SK-N-SH treated with all-trans-retinoic acid at 6 μM for 48 hours (cell line): ENCODE measurements at regions not wholly inside any gene's neighbourhood (a gene's known extent, or its start where the extent isn't known, plus 50 kb on each side); places are given as distances from the start of the nearest gene placed in this dataset.

Experiments
- ATAC-seq: fragments of 200-7000 bp; cut with Tn5 transposase; 3 replicates; pipeline ENCODE4 v1.9.1; 2020; ENCODE audit warnings: mild to moderate bottlenecking, moderate library complexity
- ARNTL ChIP-seq: fragments of 450-650 bp; formaldehyde crosslinking; IDR thresholded peaks from 2 replicates; pipeline ENCODE4 v1.5.0; 2020; ENCODE audit warnings: low read depth, mild to moderate bottlenecking, moderate library complexity, borderline replicate concordance
- BACH2 ChIP-seq: fragments of 250-450 bp; sonication (Bioruptor Pico); IDR thresholded peaks from 2 replicates; pipeline ENCODE4 v1.9.0; 2021; ENCODE audit warnings: mild to moderate bottlenecking, borderline replicate concordance
- CREB5 ChIP-seq: fragments of 250-450 bp; sonication (Bioruptor Pico); IDR thresholded peaks from 2 replicates; pipeline ENCODE4 v1.5.1; 2020; ENCODE audit warnings: low read depth, mild to moderate bottlenecking, moderate library complexity
- CSRNP3 ChIP-seq: fragments of 250-450 bp; sonication (Bioruptor Pico); IDR thresholded peaks from 2 replicates; pipeline ENCODE4 v1.5.1; 2021; ENCODE audit warnings: mild to moderate bottlenecking, moderate library complexity
- ESRRG ChIP-seq: fragments of 250-450 bp; sonication (Bioruptor Pico); IDR thresholded peaks from 2 replicates; pipeline ENCODE4 v1.6.1; 2021; ENCODE audit warnings: mild to moderate bottlenecking
- ISL1 ChIP-seq: fragments of 250-450 bp; sonication (Bioruptor Pico); IDR thresholded peaks from 2 replicates; pipeline ENCODE4 v2.1.2; 2022; ENCODE audit warnings: mild to moderate bottlenecking, moderate library complexity
- OSR1 ChIP-seq: fragments of 250-450 bp; sonication (Bioruptor Pico); IDR thresholded peaks from 2 replicates; pipeline ENCODE4 v1.8.0; 2022; ENCODE audit warnings: moderate library complexity, mild to moderate bottlenecking, inconsistent platforms
- POU6F1 ChIP-seq: fragments of 250-450 bp; sonication (Bioruptor Pico); IDR thresholded peaks from 2 replicates; pipeline ENCODE4 v1.8.0; 2021; ENCODE audit warnings: low read depth, mild to moderate bottlenecking, moderate library complexity, borderline replicate concordance
- PPARA ChIP-seq: fragments of 250-450 bp; sonication (Bioruptor Pico); IDR thresholded peaks from 2 replicates; pipeline ENCODE4 v1.5.0; 2020; ENCODE audit warnings: mild to moderate bottlenecking, borderline replicate concordance
- TOX ChIP-seq: fragments of 250-450 bp; sonication (Bioruptor Pico); IDR thresholded peaks from 2 replicates; pipeline ENCODE4 v1.8.0; 2021; ENCODE audit warnings: mild to moderate bottlenecking, moderate library complexity, borderline replicate concordance
- TSHZ2 ChIP-seq: fragments of 250-450 bp; sonication (Bioruptor Pico); IDR thresholded peaks from 2 replicates; pipeline ENCODE4 v1.5.0; 2020; ENCODE audit warnings: mild to moderate bottlenecking, moderate library complexity
- ZC3H10 ChIP-seq: fragments of 250-450 bp; sonication (Bioruptor Pico); IDR thresholded peaks from 2 replicates; pipeline ENCODE4 v1.5.1; 2021; ENCODE audit warnings: mild to moderate bottlenecking, moderate library complexity
- ZFP3 ChIP-seq: fragments of 250-450 bp; sonication (Bioruptor Pico); IDR thresholded peaks from 2 replicates; pipeline ENCODE4 v1.5.0; 2020; ENCODE audit warnings: mild to moderate bottlenecking, moderate library complexity
- ZFP30 ChIP-seq: fragments of 450-650 bp; formaldehyde crosslinking; IDR thresholded peaks from 2 replicates; pipeline ENCODE4 v1.5.0; 2022; ENCODE audit warnings: mild to moderate bottlenecking, moderate library complexity
- ZNF70 ChIP-seq: fragments of 450-650 bp; formaldehyde crosslinking; IDR thresholded peaks from 2 replicates; pipeline ENCODE4 v1.5.0; 2020; ENCODE audit warnings: mild to moderate bottlenecking, moderate library complexity
- ZNF8 ChIP-seq: fragments of 450-650 bp; formaldehyde crosslinking; IDR thresholded peaks from 2 replicates; pipeline ENCODE4 v1.5.0; 2020; ENCODE audit warnings: mild to moderate bottlenecking, moderate library complexity

DNA sequence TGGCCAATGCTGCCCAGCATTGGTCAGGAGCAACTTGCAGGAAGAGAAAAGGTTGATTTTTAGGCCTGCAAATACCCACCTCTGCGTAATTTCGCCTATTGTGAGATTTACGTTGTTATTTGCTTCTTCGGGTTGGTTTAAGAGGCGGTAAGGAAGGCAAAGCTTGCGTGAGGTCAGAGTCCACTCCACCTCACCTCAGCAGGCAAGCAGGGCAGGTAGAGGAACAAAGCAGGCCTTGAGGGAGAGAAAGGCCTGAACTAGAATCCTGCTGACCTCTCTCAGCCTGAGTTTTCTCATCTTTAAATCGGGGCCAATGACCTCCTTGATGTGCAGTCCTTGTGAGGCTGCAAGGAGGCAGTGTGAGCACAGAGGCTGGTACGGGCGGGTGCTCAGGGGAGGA lies 239.1 kb downstream of the CDC5L start:
- TF ChIP-seq CSRNP3 (CRISPR knock-in tag): no peak
- TF ChIP-seq TOX (CRISPR knock-in tag): no peak
- no peak for TF ChIP-seq POU6F1 (CRISPR knock-in tag)
- TF ChIP-seq ARNTL (CRISPR knock-in tag): no peak
- no peak for TF ChIP-seq ISL1
- TF ChIP-seq ESRRG: no peak
- TF ChIP-seq CREB5 (CRISPR knock-in tag): no peak
- no peak for TF ChIP-seq ZC3H10 (CRISPR knock-in tag)
- TF ChIP-seq ZNF70 (CRISPR knock-in tag): no peak
- no peak for ATAC-seq

DNA sequence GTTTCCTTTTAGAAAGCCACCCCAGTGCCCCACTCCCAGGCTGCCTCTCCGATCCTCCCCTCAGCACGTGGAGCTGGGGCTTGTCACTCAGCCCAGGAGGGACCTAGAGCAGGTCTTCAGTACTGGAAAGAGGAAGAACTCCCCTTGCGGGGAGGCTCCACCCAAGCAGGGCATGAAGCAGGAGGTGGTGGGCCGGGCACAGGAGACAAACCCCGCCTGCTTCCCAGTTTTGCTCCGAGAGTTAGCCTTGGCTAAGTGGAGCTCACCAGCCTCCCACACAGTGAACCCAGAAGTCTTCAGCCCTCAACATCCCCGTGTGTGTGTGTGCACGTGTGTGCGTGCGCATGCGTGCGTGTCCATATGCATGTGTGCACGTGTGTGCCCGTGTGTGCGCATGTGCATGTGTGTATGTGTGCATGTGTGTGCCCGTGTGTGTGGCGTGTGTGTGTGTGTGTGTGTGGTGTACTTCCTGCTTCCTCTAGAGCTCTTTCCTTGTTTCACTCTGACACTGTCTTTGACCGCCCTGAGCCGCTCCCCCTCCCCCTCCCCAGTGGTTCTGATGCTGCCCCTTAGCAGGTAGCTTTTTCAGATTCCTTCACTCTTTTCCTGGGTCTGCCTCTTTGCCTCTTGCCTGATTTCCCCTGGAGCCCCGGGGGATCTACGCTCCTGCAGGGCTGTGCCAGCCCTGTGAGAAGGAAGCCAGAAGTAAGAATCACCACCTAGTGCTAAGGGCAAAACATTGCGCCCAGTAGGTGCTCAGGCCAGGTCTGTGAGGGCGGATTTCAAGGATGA lies 239.8 kb downstream of the CDC5L start:
- ATAC-seq: no peak

GRCh38 chr6:44627883-44628271 lies 240.4 kb downstream of the CDC5L start:
- ATAC-seq: no peak
- TF ChIP-seq POU6F1 (CRISPR knock-in tag): no peak
- no peak for TF ChIP-seq CREB5 (CRISPR knock-in tag)
- no peak for TF ChIP-seq ZFP3
- TF ChIP-seq TOX (CRISPR knock-in tag): no peak
- no peak for TF ChIP-seq BACH2
- no peak for TF ChIP-seq ISL1
- no peak for TF ChIP-seq ZFP30 (CRISPR knock-in tag)
- no peak for TF ChIP-seq PPARA

More for the DNA sequence above, 239.8 kb downstream of the CDC5L start:
- no peak for TF ChIP-seq ZC3H10 (CRISPR knock-in tag)
- TF ChIP-seq TSHZ2 (CRISPR knock-in tag): no peak
- no peak for TF ChIP-seq ZFP30 (CRISPR knock-in tag)
- TF ChIP-seq OSR1 (CRISPR knock-in tag): no peak
- no peak for TF ChIP-seq ZNF8 (CRISPR knock-in tag)
- TF ChIP-seq PPARA: no peak
- no peak for TF ChIP-seq CSRNP3 (CRISPR knock-in tag)
- TF ChIP-seq, all 23 proteins: peak for 0
